CD4-positive, alpha-beta T cell (primary cell): ENCODE measurements at regions not wholly inside any gene's neighbourhood (a gene's known extent, or its start where the extent isn't known, plus 50 kb on each side); places are given as distances from the start of the nearest gene placed in this dataset.

Source experiments
- ATAC-seq: fragments of 200-7000 bp; cut with Tn5 transposase; one replicate; pipeline ENCODE4 v1.10.0; 2022; ENCODE audit warnings: mild to moderate bottlenecking; ENCODE audit not compliant: poor library complexity
- CTCF ChIA-PET: fragments of 350-600 bp; sonication (Branson Sonifier 250); formaldehyde crosslinking; loops from one replicate; lab custom pipeline; 2021; ENCODE audit warnings: antibody characterized with exemption, inconsistent platforms; lab: Charles Lee
- POLR2A ChIA-PET: fragments of 350-600 bp; sonication (Branson Sonifier 250); formaldehyde crosslinking; loops from one replicate; lab custom pipeline; 2021; ENCODE audit warnings: antibody characterized with exemption, inconsistent platforms; lab: Charles Lee
- DNase-seq, 14 experiments: peaks; one replicate each; pipeline ENCODE4 v3.0.0-alpha.2; 2013 to 2020; ENCODE audit warnings: mixed read lengths in 2 of 14
- H3K27ac ChIP-seq, 2 donors: one replicate each; pipeline versions ENCODE4 v1.5.1 to v1.7.0; 2013; ENCODE audit warnings: low read length in 2 of 2, low read depth in 1 of 2, mild to moderate bottlenecking in 1 of 2
- H3K27me3 ChIP-seq, 2 experiments: 1 replicate in 1 of 2; 2 replicates in 1 of 2; pipeline versions ENCODE4 v1.6.1 to v1.7.0; 2013; ENCODE audit warnings: low read length in 2 of 2, control low read depth in 1 of 2, mild to moderate bottlenecking in 1 of 2, moderate library complexity in 1 of 2; ENCODE audit not compliant: insufficient read depth in 2 of 2, control insufficient read depth in 1 of 2
- H3K36me3 ChIP-seq: one replicate; pipeline ENCODE4 v1.6.1; 2013; ENCODE audit warnings: low read length, control low read depth; ENCODE audit not compliant: insufficient read depth
- H3K4me1 ChIP-seq: one replicate; pipeline ENCODE4 v1.6.1; 2013; ENCODE audit warnings: low read length, control low read depth; ENCODE audit not compliant: insufficient read depth
- H3K4me3 ChIP-seq: one replicate; pipeline ENCODE4 v1.5.1; 2013; ENCODE audit warnings: mild to moderate bottlenecking, low read length, moderate library complexity
- H3K9me3 ChIP-seq, 2 experiments: 1 replicate in 1 of 2; 2 replicates in 1 of 2; pipeline versions ENCODE4 v1.6.1 to v1.7.0; 2013; ENCODE audit warnings: low read length in 2 of 2, mild to moderate bottlenecking in 2 of 2, control low read depth in 1 of 2, moderate library complexity in 1 of 2; ENCODE audit not compliant: control insufficient read depth in 1 of 2, insufficient read depth in 1 of 2
- H3K27ac Mint-ChIP-seq: one replicate; pipeline ENCODE4 v1.8.0; 2020; ENCODE audit warnings: mixed read lengths
- H3K27me3 Mint-ChIP-seq: one replicate; pipeline ENCODE4 v1.8.0; 2021; ENCODE audit warnings: mixed read lengths
- H3K36me3 Mint-ChIP-seq: one replicate; pipeline ENCODE4 v1.8.0; 2021; ENCODE audit warnings: low read depth, mixed read lengths
- H3K4me1 Mint-ChIP-seq: one replicate; pipeline ENCODE4 v1.8.0; 2021; ENCODE audit warnings: low read depth, mixed read lengths
- H3K4me3 Mint-ChIP-seq: one replicate; pipeline ENCODE4 v1.8.0; 2020; ENCODE audit warnings: mild to moderate bottlenecking, mixed read lengths
- H3K9me3 Mint-ChIP-seq: one replicate; pipeline ENCODE4 v1.8.0; 2020; ENCODE audit warnings: mixed read lengths
- intact Hi-C, 2 experiments: fragments of 100-400 bp; cut with DNase I in 1 of 2; cut with micrococcal nuclease in 1 of 2; formaldehyde crosslinking; loops; one replicate each; pipeline versions ENCODE4 v1.15.1 to v1.9.0; 2023 to 2025; cut with DNase I, micrococcal nuclease
- TF ChIP-seq, protein P1 (sequence below): fragments of 200-600 bp; IDR thresholded peaks from one replicate; pipeline ENCODE4 v1.8.0; 2022; ENCODE audit warnings: antibody characterized with exemption, mild to moderate bottlenecking

DNA sequence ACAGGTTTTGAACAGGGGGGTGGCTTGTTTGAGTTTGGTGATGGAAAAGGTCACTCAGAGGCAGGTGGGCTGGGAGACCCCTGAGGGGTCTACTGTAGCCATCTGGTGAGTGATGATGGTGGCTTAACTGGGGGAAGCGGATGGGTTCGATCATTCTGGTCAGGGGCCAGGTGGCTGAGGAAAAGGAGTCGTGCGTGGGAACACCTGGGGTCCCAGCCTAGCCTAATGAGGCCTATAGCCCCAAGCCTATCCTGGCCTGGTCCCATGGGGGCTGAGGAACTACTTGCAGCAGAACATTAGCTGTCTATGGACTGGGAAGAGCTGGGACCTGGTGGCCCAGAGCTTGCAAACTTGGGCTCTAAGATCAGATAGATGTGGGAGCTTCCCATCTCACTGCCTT, 158.4 kb upstream of the MYL2 start:
- DNase-seq (no peak), ATAC-seq (no peak)
- H3K27ac ChIP-seq = no peak overlapping the region
- Mint-ChIP-seq H3K4me1 (no peaks in the 10 kb centered on the region), H3K36me3 (no peaks in the 10 kb centered on the region), H3K27ac (no peak overlapping the region), H3K4me3 (no peak overlapping the region), H3K27me3 (peaks cover 6% of the 10 kb centered on the region), H3K9me3 (no peaks in the 10 kb centered on the region)
- H3K4me3 ChIP-seq = no peak overlapping the region
- TF ChIP-seq, protein P1, sequence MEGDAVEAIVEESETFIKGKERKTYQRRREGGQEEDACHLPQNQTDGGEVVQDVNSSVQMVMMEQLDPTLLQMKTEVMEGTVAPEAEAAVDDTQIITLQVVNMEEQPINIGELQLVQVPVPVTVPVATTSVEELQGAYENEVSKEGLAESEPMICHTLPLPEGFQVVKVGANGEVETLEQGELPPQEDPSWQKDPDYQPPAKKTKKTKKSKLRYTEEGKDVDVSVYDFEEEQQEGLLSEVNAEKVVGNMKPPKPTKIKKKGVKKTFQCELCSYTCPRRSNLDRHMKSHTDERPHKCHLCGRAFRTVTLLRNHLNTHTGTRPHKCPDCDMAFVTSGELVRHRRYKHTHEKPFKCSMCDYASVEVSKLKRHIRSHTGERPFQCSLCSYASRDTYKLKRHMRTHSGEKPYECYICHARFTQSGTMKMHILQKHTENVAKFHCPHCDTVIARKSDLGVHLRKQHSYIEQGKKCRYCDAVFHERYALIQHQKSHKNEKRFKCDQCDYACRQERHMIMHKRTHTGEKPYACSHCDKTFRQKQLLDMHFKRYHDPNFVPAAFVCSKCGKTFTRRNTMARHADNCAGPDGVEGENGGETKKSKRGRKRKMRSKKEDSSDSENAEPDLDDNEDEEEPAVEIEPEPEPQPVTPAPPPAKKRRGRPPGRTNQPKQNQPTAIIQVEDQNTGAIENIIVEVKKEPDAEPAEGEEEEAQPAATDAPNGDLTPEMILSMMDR = no peak
- peaks cover 10% of the 10 kb centered on the region for H3K4me1 ChIP-seq
- intact Hi-C loops = no loop called here
- H3K27me3 ChIP-seq = no peaks in the 10 kb centered on the region
- no peaks in the 10 kb centered on the region for H3K36me3 ChIP-seq
- CTCF ChIA-PET = no interaction called here
- POLR2A ChIA-PET = no interaction called here
- no peaks in the 10 kb centered on the region for H3K9me3 ChIP-seq

DNA sequence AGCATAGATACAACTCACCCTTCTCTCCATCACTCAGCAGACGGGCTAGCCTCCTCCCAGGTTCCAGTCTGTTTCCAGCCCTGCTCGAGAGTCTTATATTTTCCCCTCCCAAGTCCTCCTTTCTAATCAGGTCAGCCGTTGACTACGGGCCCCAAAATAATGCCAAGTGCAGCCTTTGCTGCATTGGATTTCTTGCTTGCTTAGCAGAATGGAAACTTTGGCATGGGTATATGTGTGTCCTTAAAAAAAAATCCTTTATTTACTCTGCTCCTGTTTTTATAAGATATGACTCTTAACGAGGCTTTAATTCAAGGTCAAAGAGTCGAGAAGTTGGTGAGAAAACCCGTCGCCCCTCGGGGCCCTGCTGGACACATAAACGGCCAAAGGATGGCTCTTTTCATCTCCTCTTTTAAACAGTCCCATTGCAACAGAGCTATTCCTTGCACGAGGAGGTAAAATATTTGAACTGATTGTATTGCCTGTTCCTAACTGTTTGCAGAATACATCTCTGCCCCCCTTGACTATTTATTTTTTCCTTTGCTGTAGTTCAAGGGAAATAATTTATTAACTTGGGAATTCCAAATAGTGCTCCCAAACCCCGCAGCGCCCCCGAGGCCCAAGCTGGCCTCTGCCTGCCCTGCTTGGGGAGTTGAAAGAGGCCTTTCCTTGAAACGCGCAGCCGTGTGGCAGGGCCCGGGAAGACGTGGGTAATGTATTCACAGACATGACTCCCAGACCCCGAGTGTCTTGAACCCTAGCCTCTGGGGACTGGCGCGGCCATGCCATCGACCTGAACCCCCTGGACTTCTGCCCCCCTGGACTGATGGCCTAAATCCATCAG, 156.5 kb upstream of the MYL2 start:
- intact Hi-C loops = no loop called here
- ATAC-seq (no peak), DNase-seq (no peak)
- Histone ChIP-seq H3K27ac (no peak overlapping the region), H3K36me3 (no peaks in the 10 kb centered on the region), H3K27me3 (peaks cover 0 to 2% of the 10 kb centered on the region in 2 experiments), H3K4me1 (peaks cover 10% of the 10 kb centered on the region), H3K4me3 (no peak overlapping the region), H3K9me3 (peaks cover 0 to 5% of the 10 kb centered on the region in 2 experiments)
- Mint-ChIP-seq H3K9me3 (no peaks in the 10 kb centered on the region), H3K4me3 (no peak overlapping the region), H3K4me1 (peaks cover 5% of the 10 kb centered on the region), H3K27me3 (peaks cover 2% of the 10 kb centered on the region), H3K27ac (no peak overlapping the region), H3K36me3 (no peaks in the 10 kb centered on the region)
- TF ChIP-seq, protein P1 = no peak
- ChIA-PET CTCF (no interaction called here), POLR2A (no interaction called here)

DNA sequence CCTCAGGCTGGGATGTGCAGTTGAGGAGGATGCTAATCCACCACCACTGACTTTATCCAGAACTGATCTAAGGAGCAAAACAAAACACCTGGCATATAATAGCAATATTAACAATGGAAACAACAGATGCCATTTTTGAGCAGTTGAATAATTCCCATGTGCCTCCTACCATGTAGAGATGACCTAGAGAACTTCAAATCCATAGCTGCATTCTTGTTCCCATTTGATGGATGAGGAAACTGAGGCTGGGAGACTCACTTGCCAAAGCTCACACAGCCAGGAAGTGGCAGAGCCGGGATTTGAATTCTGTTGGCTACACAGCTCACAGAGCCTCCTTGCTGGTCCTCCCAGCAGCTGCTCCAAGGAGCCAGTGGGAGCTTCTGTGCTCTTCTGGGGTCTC, 155.8 kb upstream of the MYL2 start:
- CTCF ChIA-PET = no interaction called here
- Histone ChIP-seq H3K27ac (no peak overlapping the region), H3K36me3 (no peaks in the 10 kb centered on the region), H3K4me1 (peaks cover 10% of the 10 kb centered on the region), H3K4me3 (no peak overlapping the region), H3K27me3 (peaks cover 0 to 2% of the 10 kb centered on the region in 2 experiments), H3K9me3 (peaks cover 0 to 5% of the 10 kb centered on the region in 2 experiments)
- H3K27ac Mint-ChIP-seq = no peak overlapping the region
- no peak overlapping the region for H3K4me3 Mint-ChIP-seq
- intact Hi-C loops = no loop called here
- peaks cover 5% of the 10 kb centered on the region for H3K4me1 Mint-ChIP-seq
- DNase-seq (no peak), ATAC-seq (no peak)
- H3K9me3 Mint-ChIP-seq = no peaks in the 10 kb centered on the region
- POLR2A ChIA-PET = no interaction called here
- no peaks in the 10 kb centered on the region for H3K36me3 Mint-ChIP-seq
- TF ChIP-seq, protein P1 = no peak
- no peaks in the 10 kb centered on the region for H3K27me3 Mint-ChIP-seq
